GM12878 (cell line): ENCODE measurements at regions not wholly inside any gene's neighbourhood (a gene's known extent, or its start where the extent isn't known, plus 50 kb on each side); places are given as distances from the start of the nearest gene placed in this dataset.

Experiments used
- BHLHE40 ChIP-seq, 2 experiments: fragments of 450-650 bp in 1 of 2; IDR thresholded peaks; 2 replicates each; pipeline ENCODE4 v1.6.1; 2011 to 2017; ENCODE audit warnings: low read depth in 2 of 2, borderline replicate concordance in 1 of 2, improper control_type of control experiment in 1 of 2, low read length in 1 of 2, mild to moderate bottlenecking in 1 of 2
- SMC3 ChIP-seq: IDR thresholded peaks from 2 replicates; pipeline ENCODE4 v1.6.1; 2011; ENCODE audit warnings: low read length, improper control_type of control experiment, borderline replicate concordance
- TAF1 ChIP-seq: IDR thresholded peaks from 2 replicates; pipeline ENCODE4 v1.6.1; 2011; ENCODE audit warnings: mild to moderate bottlenecking, low read depth, low read length, borderline replicate concordance

- TF ChIP-seq SMC3 (no peak), BHLHE40 (IDR thresholded peaks at IDR 0.05; ENCODE audit: borderline replicate concordance in 1 of 2, low read depth in 2 of 2, low read length in 1 of 2) (no peak), TAF1 (no peak)
Observed at GRCh38 chr17:77526259-77526711, 385.5 kb downstream of the SEC14L1 start.
